WTC11 (cell line): ENCODE measurements at regions not wholly inside any gene's neighbourhood (a gene's known extent, or its start where the extent isn't known, plus 50 kb on each side); places are given as distances from the start of the nearest gene placed in this dataset.

ENCODE experiments used
- ATAC-seq: fragments of 200-7000 bp; cut with Tn5 transposase; 2 replicates; pipeline ENCODE4 v1.10.0; 2021; ENCODE audit warnings: mild to moderate bottlenecking, moderate library complexity
- CTCF ChIA-PET: fragments of 300-600 bp; sonication (Branson Sonifier 250); formaldehyde crosslinking; loops from one replicate; lab custom pipeline; 2021; ENCODE audit warnings: antibody characterized with exemption; lab: Charles Lee
- POLR2A ChIA-PET: fragments of 350-600 bp; sonication (Branson Sonifier 250); formaldehyde crosslinking; loops from one replicate; lab custom pipeline; 2021; ENCODE audit warnings: antibody characterized with exemption; lab: Charles Lee
- DNase-seq: peaks from one replicate; pipeline ENCODE4 v3.0.0; 2021; ENCODE audit warnings: low spot score
- H3K27ac Mint-ChIP-seq: 2 replicates; pipeline ENCODE4 v1.8.0; 2021; ENCODE audit warnings: mixed read lengths
- H3K27me3 Mint-ChIP-seq: 2 replicates; pipeline ENCODE4 v1.8.0; 2021; ENCODE audit warnings: low read depth, mild to moderate bottlenecking, moderate library complexity, mixed read lengths
- H3K36me3 Mint-ChIP-seq: 2 replicates; pipeline ENCODE4 v1.8.0; 2021; ENCODE audit warnings: mixed read lengths
- H3K4me1 Mint-ChIP-seq: 2 replicates; pipeline ENCODE4 v1.8.0; 2022; ENCODE audit warnings: mixed read lengths
- H3K4me3 Mint-ChIP-seq: 2 replicates; pipeline ENCODE4 v1.8.0; 2021; ENCODE audit warnings: mild to moderate bottlenecking, moderate library complexity, mixed read lengths
- H3K9me3 Mint-ChIP-seq: 2 replicates; pipeline ENCODE4 v1.8.0; 2021; ENCODE audit warnings: mixed read lengths
- ATF1 ChIP-seq: sonication (generic); formaldehyde crosslinking; IDR thresholded peaks from 2 replicates; pipeline ENCODE4 v1.8.1; 2023; ENCODE audit warnings: mild to moderate bottlenecking, moderate library complexity, missing genetic modification reagents
- CBFB ChIP-seq: sonication (generic); formaldehyde crosslinking; IDR thresholded peaks from 2 replicates; pipeline ENCODE4 v1.8.1; 2022; ENCODE audit warnings: mild to moderate bottlenecking, low read depth, missing genetic modification reagents
- CDX4 ChIP-seq: fragments of 250-450 bp; sonication (Bioruptor Pico); IDR thresholded peaks from 2 replicates; pipeline ENCODE4 v1.9.0; 2021; ENCODE audit warnings: moderate library complexity, mild to moderate bottlenecking, inconsistent platforms, borderline replicate concordance
- CREB1 ChIP-seq: sonication (generic); formaldehyde crosslinking; IDR thresholded peaks from 2 replicates; pipeline ENCODE4 v1.8.0; 2023; ENCODE audit warnings: mild to moderate bottlenecking, missing genetic modification reagents
- ELF4 ChIP-seq: sonication (generic); formaldehyde crosslinking; IDR thresholded peaks from 2 replicates; pipeline ENCODE4 v1.8.1; 2022; ENCODE audit warnings: low read depth, mild to moderate bottlenecking, moderate library complexity, missing genetic modification reagents
- FOXP1 ChIP-seq: sonication (generic); formaldehyde crosslinking; IDR thresholded peaks from 2 replicates; pipeline ENCODE4 v1.8.0; 2022; ENCODE audit warnings: missing genetic modification reagents, mild to moderate bottlenecking, moderate library complexity, borderline replicate concordance
- GABPB1 ChIP-seq: sonication (generic); formaldehyde crosslinking; IDR thresholded peaks from 2 replicates; pipeline ENCODE4 v1.8.1; 2023; ENCODE audit warnings: mild to moderate bottlenecking, missing genetic modification reagents
- NR1H2 ChIP-seq: sonication (generic); formaldehyde crosslinking; IDR thresholded peaks from 2 replicates; pipeline ENCODE4 v1.9.0; 2021; ENCODE audit warnings: mild to moderate bottlenecking, moderate library complexity, missing genetic modification reagents
- SP1 ChIP-seq: sonication (generic); formaldehyde crosslinking; conservative IDR thresholded peaks from 2 replicates; pipeline ENCODE4 v1.8.1; 2022; ENCODE audit warnings: missing genetic modification reagents
- ZNF138 ChIP-seq: sonication (generic); formaldehyde crosslinking; conservative IDR thresholded peaks from 2 replicates; pipeline ENCODE4 v1.8.1; 2022; ENCODE audit warnings: mild to moderate bottlenecking, moderate library complexity, missing genetic modification reagents
- ZNF396 ChIP-seq: fragments of 250-450 bp; sonication (Bioruptor Pico); IDR thresholded peaks from 2 replicates; pipeline ENCODE4 v1.8.0; 2021; ENCODE audit warnings: mild to moderate bottlenecking, moderate library complexity, borderline replicate concordance
- TF ChIP-seq, protein P1 (sequence below): fragments of 250-450 bp; sonication (Bioruptor Pico); conservative IDR thresholded peaks from 2 replicates; pipeline ENCODE4 v1.9.0; 2021; ENCODE audit warnings: mild to moderate bottlenecking
- TF ChIP-seq, protein P2 (sequence below): sonication (generic); formaldehyde crosslinking; IDR thresholded peaks from 2 replicates; pipeline ENCODE4 v1.8.0; 2022; ENCODE audit warnings: mild to moderate bottlenecking, missing genetic modification reagents
- TF ChIP-seq, protein P3 (sequence below): sonication (generic); formaldehyde crosslinking; IDR thresholded peaks from 2 replicates; pipeline ENCODE4 v1.8.1; 2022; ENCODE audit warnings: low read depth, missing genetic modification reagents, borderline replicate concordance
- TF ChIP-seq, protein P4 (sequence below): sonication (generic); formaldehyde crosslinking; IDR thresholded peaks from 2 replicates; pipeline ENCODE4 v1.8.0; 2023; ENCODE audit warnings: missing genetic modification reagents, mild to moderate bottlenecking, borderline replicate concordance
- TF ChIP-seq, protein P5 (sequence below): sonication (generic); formaldehyde crosslinking; IDR thresholded peaks from 2 replicates; pipeline ENCODE4 v1.8.1; 2023; ENCODE audit warnings: mild to moderate bottlenecking, missing genetic modification reagents
- TF ChIP-seq, protein P6 (sequence below): sonication (generic); formaldehyde crosslinking; IDR thresholded peaks from 2 replicates; pipeline ENCODE4 v1.8.1; 2022; ENCODE audit warnings: missing genetic modification reagents, borderline replicate concordance

DNA sequence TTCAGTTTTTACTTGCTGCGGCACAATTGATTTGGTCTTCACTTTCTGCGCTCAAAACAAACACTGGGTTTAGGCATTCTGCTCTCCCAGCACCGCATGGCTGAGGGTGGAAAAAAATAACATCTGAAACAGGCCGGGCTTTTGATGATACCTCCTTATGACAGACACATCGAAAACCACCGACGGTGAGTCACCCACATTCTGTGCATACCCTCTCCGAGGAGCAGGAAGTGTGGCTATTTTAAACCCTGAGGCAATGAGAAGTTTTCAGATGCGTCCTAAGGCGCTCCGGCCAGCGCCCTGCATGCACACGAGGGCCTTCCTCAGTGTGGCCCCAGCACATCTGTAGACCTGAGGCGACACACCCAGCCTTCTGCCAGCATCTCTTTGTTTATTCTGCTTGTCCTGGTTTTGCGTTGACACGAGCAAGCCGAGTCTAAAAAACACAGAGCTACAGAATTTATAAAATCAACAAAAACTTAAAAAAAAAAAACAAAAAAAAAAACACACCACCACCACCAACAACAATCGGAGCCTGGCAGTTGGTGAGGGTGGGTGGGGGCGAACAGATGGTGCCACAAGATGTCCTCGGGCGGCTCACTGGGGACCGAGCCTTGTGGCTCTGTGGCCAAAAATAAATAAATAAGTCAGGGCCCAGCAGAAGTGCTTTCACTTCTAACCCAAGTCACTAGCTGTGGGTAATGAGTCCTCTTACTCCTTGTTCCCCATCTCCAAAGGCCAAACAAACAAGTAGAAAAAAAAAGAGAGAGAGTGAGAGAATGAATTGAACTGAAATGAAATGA lies 162.6 kb upstream of the IRF2BP2 start:
- Mint-ChIP-seq H3K27me3 (no peaks in the 10 kb centered on the region; the same call in 1 of the 2 replicates), H3K9me3 (peaks cover 7% of the 10 kb centered on the region; the same call in 1 of the 2 replicates), H3K36me3 (peaks cover 3% of the 10 kb centered on the region; the same call in 1 of the 2 replicates), H3K27ac (peak overlapping the region; percentile 92), H3K4me3 (no peak overlapping the region), H3K4me1 (peaks cover 37% of the 10 kb centered on the region)
- CTCF ChIA-PET, result interaction anchor here (1.0 kb wide), 1 partner anchor 175 kb away, joined by 3 read pairs; no protein-coding TSS in a partner anchor
- ATAC-seq (peak; percentile 71), DNase-seq (no peak)
- POLR2A ChIA-PET, result no interaction called here
- TF ChIP-seq GABPB1 (CRISPR knock-in tag), result peak; percentile 56
- TF ChIP-seq, protein P1, sequence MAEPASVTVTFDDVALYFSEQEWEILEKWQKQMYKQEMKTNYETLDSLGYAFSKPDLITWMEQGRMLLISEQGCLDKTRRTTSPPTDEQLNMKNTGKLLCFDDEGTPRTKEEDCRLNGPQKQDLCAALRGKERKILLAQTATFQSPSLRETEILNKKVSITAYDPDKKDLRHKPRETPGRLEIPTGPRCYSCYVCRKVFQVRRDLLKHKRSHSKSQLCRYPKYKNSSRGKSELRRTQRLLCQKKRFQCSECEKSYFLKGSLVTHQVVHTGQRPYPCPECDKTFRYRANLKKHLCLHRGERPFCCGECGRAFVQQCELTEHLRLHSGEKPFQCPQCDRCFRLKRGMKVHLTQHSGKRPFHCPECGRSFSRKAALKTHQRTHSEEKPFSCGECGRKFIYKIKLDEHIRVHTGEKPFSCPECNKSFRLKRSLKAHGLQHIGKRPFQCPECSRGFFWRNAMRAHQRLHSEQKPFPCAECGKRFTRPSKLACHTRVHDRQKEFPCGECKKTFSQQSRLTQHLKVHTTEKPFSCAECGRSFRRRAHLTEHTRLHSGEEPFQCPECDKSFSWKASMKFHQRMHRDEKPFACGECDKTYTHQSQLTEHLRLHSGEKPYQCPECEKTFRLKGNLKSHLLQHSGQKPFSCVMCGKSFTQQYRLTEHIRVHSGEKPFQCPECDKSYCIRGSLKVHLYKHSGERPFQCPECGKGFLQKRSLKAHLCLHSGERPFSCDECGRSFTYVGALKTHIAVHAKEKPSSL (CRISPR knock-in tag), result no peak
- TF ChIP-seq FOXP1 (CRISPR knock-in tag), result no peak
- TF ChIP-seq, protein P2, sequence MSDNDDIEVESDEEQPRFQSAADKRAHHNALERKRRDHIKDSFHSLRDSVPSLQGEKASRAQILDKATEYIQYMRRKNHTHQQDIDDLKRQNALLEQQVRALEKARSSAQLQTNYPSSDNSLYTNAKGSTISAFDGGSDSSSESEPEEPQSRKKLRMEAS (CRISPR knock-in tag), result peak; percentile 24; the same call in 1 of the 2 replicates
- TF ChIP-seq ATF1 (CRISPR knock-in tag), result no peak

GRCh38 chr1:234771642-234772344 lies 161.8 kb upstream of the IRF2BP2 start:
- Mint-ChIP-seq H3K4me1 (peaks cover 37% of the 10 kb centered on the region), H3K27ac (peak overlapping the region; percentile 92), H3K36me3 (peaks cover 3% of the 10 kb centered on the region; the same call in 1 of the 2 replicates), H3K27me3 (no peaks in the 10 kb centered on the region; the same call in 1 of the 2 replicates), H3K9me3 (peaks cover 7% of the 10 kb centered on the region; the same call in 1 of the 2 replicates), H3K4me3 (no peak overlapping the region)
- CTCF ChIA-PET, result interaction anchor here (1.0 kb wide), 1 partner anchor 174 kb away, joined by 3 read pairs; no protein-coding TSS in a partner anchor
- ATAC-seq (peak; percentile 17; the same call in 1 of the 2 replicates), DNase-seq (no peak)
- POLR2A ChIA-PET, result interaction anchor here (0.7 kb wide), 1 partner anchor 246 kb away, joined by 4 read pairs; no protein-coding TSS in a partner anchor
- TF ChIP-seq ZNF138 (CRISPR knock-in tag) (no peak), ELF4 (CRISPR knock-in tag) (no peak), ZNF396 (CRISPR knock-in tag) (no peak), NR1H2 (no peak), CREB1 (no peak), CDX4 (CRISPR knock-in tag) (no peak), CBFB (no peak), SP1 (no peak)
- TF ChIP-seq, protein P3, sequence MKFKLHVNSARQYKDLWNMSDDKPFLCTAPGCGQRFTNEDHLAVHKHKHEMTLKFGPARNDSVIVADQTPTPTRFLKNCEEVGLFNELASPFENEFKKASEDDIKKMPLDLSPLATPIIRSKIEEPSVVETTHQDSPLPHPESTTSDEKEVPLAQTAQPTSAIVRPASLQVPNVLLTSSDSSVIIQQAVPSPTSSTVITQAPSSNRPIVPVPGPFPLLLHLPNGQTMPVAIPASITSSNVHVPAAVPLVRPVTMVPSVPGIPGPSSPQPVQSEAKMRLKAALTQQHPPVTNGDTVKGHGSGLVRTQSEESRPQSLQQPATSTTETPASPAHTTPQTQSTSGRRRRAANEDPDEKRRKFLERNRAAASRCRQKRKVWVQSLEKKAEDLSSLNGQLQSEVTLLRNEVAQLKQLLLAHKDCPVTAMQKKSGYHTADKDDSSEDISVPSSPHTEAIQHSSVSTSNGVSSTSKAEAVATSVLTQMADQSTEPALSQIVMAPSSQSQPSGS, result no peak
- TF ChIP-seq, protein P4, sequence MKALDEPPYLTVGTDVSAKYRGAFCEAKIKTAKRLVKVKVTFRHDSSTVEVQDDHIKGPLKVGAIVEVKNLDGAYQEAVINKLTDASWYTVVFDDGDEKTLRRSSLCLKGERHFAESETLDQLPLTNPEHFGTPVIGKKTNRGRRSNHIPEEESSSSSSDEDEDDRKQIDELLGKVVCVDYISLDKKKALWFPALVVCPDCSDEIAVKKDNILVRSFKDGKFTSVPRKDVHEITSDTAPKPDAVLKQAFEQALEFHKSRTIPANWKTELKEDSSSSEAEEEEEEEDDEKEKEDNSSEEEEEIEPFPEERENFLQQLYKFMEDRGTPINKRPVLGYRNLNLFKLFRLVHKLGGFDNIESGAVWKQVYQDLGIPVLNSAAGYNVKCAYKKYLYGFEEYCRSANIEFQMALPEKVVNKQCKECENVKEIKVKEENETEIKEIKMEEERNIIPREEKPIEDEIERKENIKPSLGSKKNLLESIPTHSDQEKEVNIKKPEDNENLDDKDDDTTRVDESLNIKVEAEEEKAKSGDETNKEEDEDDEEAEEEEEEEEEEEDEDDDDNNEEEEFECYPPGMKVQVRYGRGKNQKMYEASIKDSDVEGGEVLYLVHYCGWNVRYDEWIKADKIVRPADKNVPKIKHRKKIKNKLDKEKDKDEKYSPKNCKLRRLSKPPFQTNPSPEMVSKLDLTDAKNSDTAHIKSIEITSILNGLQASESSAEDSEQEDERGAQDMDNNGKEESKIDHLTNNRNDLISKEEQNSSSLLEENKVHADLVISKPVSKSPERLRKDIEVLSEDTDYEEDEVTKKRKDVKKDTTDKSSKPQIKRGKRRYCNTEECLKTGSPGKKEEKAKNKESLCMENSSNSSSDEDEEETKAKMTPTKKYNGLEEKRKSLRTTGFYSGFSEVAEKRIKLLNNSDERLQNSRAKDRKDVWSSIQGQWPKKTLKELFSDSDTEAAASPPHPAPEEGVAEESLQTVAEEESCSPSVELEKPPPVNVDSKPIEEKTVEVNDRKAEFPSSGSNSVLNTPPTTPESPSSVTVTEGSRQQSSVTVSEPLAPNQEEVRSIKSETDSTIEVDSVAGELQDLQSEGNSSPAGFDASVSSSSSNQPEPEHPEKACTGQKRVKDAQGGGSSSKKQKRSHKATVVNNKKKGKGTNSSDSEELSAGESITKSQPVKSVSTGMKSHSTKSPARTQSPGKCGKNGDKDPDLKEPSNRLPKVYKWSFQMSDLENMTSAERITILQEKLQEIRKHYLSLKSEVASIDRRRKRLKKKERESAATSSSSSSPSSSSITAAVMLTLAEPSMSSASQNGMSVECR, result no peak
- TF ChIP-seq, protein P5, sequence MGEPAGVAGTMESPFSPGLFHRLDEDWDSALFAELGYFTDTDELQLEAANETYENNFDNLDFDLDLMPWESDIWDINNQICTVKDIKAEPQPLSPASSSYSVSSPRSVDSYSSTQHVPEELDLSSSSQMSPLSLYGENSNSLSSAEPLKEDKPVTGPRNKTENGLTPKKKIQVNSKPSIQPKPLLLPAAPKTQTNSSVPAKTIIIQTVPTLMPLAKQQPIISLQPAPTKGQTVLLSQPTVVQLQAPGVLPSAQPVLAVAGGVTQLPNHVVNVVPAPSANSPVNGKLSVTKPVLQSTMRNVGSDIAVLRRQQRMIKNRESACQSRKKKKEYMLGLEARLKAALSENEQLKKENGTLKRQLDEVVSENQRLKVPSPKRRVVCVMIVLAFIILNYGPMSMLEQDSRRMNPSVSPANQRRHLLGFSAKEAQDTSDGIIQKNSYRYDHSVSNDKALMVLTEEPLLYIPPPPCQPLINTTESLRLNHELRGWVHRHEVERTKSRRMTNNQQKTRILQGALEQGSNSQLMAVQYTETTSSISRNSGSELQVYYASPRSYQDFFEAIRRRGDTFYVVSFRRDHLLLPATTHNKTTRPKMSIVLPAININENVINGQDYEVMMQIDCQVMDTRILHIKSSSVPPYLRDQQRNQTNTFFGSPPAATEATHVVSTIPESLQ (CRISPR knock-in tag), result no peak
- TF ChIP-seq, protein P6, sequence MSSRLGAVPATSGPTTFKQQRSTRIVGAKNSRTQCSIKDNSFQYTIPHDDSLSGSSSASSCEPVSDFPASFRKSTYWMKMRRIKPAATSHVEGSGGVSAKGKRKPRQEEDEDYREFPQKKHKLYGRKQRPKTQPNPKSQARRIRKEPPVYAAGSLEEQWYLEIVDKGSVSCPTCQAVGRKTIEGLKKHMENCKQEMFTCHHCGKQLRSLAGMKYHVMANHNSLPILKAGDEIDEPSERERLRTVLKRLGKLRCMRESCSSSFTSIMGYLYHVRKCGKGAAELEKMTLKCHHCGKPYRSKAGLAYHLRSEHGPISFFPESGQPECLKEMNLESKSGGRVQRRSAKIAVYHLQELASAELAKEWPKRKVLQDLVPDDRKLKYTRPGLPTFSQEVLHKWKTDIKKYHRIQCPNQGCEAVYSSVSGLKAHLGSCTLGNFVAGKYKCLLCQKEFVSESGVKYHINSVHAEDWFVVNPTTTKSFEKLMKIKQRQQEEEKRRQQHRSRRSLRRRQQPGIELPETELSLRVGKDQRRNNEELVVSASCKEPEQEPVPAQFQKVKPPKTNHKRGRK (CRISPR knock-in tag), result no peak
